ENCODE measurements at regions not wholly inside any gene's neighbourhood (a gene's known extent, or its start where the extent isn't known, plus 50 kb on each side); places are given as distances from the start of the nearest gene placed in this dataset.
"Not testable (repeated sequence)": the region's sequence is repeated elsewhere in the genome, so short reads cannot be mapped to it uniquely, and the experiment has no call there.

GRCh38 chr5:68067976-68068603, 147.5 kb upstream of the PIK3R1 start:
- intact Hi-C loops (cut with DNase I) = no loop called here
- DNase-seq (no peak), ATAC-seq (peak in 2 of 8 donors; percentile 46 to 63)
- Histone ChIP-seq H3K4me3 (no peak overlapping the region), H3K9me3 (peaks cover 0 to 31% (median 0%) of the 10 kb centered on the region in 11 donors), H3K36me3 (no peaks in the 10 kb centered on the region), H3K27ac (peak overlapping the region in 1 of 10 donors; percentile 29), H3K27me3 (no peaks in the 10 kb centered on the region), H3K4me1 (peaks cover 0 to 13% (median 0%) of the 10 kb centered on the region in 9 donors)
- TF ChIP-seq CTCF (IDR thresholded peaks at IDR 0.05) = no peak
- 86 to 93% methylated on average over 5 of the region's 5 CpGs for WGBS, 2 donors

GRCh38 chr5:68067291-68067690, 148.3 kb upstream of the PIK3R1 start:
- no peaks in the 10 kb centered on the region for H3K36me3 ChIP-seq
- H3K27ac ChIP-seq = peak overlapping the region in 2 of 10 donors; percentile 5 to 23
- TF ChIP-seq CTCF (IDR thresholded peaks at IDR 0.05) = no peak
- DNase-seq (no peak), ATAC-seq (peak in 2 of 8 donors; percentile 64 to 70)
- H3K4me3 ChIP-seq = no peak overlapping the region
- H3K9me3 ChIP-seq = peaks cover 0 to 39% (median 0%) of the 10 kb centered on the region in 11 donors
- peaks cover 0 to 13% (median 0%) of the 10 kb centered on the region in 9 donors for H3K4me1 ChIP-seq
- intact Hi-C loops (cut with DNase I) = no loop called here
- no peaks in the 10 kb centered on the region for H3K27me3 ChIP-seq
- 54 to 71% methylated on average over 1 of the region's 1 CpG for WGBS, 2 donors

- peak overlapping the region in 1 of 10 donors; percentile 5 for H3K27ac ChIP-seq
- no peak for TF ChIP-seq CTCF (IDR thresholded peaks at IDR 0.05)
- peaks cover 0 to 47% (median 0%) of the 10 kb centered on the region in 11 donors for H3K9me3 ChIP-seq
- ATAC-seq (no peak), DNase-seq (no peak)
- H3K4me1 ChIP-seq = peaks cover 0 to 13% (median 0%) of the 10 kb centered on the region in 9 donors
- H3K36me3 ChIP-seq = no peaks in the 10 kb centered on the region
- no peaks in the 10 kb centered on the region for H3K27me3 ChIP-seq
- intact Hi-C loops (cut with DNase I) = no loop called here
- WGBS, 2 donors = 91 to 93% methylated on average over 3 of the region's 3 CpGs
- no peak overlapping the region for H3K4me3 ChIP-seq
Observed at GRCh38 chr5:68066277-68066955, 149.1 kb upstream of the PIK3R1 start.

- WGBS, 2 donors = 95 to 99% methylated on average over 3 of the region's 3 CpGs
- H3K27ac ChIP-seq; H3K36me3 ChIP-seq; DNase-seq; H3K27me3 ChIP-seq; intact Hi-C loops (cut with DNase I); ATAC-seq; H3K4me3 ChIP-seq: not testable (repeated sequence)
- Histone ChIP-seq H3K9me3 (peaks cover 0 to 50% (median 0%) of the 10 kb centered on the region in 11 donors), H3K4me1 (peaks cover 0 to 13% (median 0%) of the 10 kb centered on the region in 9 donors)
Observed at GRCh38 chr5:68065321-68065720, 150.2 kb upstream of the PIK3R1 start.

GRCh38 chr5:68060382-68060781, 155.2 kb upstream of the PIK3R1 start:
- H3K4me3 ChIP-seq = no peak overlapping the region
- H3K4me1 ChIP-seq = peaks cover 0 to 6% (median 0%) of the 10 kb centered on the region in 9 donors
- no peak for TF ChIP-seq CTCF (IDR thresholded peaks at IDR 0.05)
- no peaks in the 10 kb centered on the region for H3K27me3 ChIP-seq
- H3K9me3 ChIP-seq = peaks cover 0 to 37% (median 0%) of the 10 kb centered on the region in 11 donors
- DNase-seq = no peak
- 95 to 96% methylated on average over 1 of the region's 1 CpG for WGBS, 2 donors
- no peak overlapping the region for H3K27ac ChIP-seq
- intact Hi-C loops (cut with DNase I) = no loop called here
- no peaks in the 10 kb centered on the region for H3K36me3 ChIP-seq
- no peak for ATAC-seq

All from heart right ventricle (tissue), 16 donors.